Vagina (tissue), 2 donors: ENCODE measurements at regions not wholly inside any gene's neighbourhood (a gene's known extent, or its start where the extent isn't known, plus 50 kb on each side); places are given as distances from the start of the nearest gene placed in this dataset.

Source experiments
- DNase-seq, 2 donors: peaks; one replicate each; pipeline ENCODE4 v3.0.0-alpha.2; 2017; ENCODE audit errors: extremely low spot score in 2 of 2
- H3K27ac ChIP-seq: fragments of 200-600 bp; sonication (generic); one replicate; pipeline ENCODE4 v1.5.1; 2019
- H3K27me3 ChIP-seq: fragments of 200-600 bp; sonication (generic); one replicate; pipeline ENCODE4 v1.5.1; 2019
- H3K36me3 ChIP-seq, 2 donors: fragments of 200-600 bp; sonication (generic); one replicate each; pipeline ENCODE4 v1.5.1; 2017 to 2019
- H3K4me1 ChIP-seq: fragments of 200-600 bp; sonication (generic); one replicate; pipeline ENCODE4 v1.5.1; 2019
- H3K4me3 ChIP-seq, 2 donors: fragments of 200-600 bp; sonication (generic); 1 replicate in 1 of 2; 2 replicates in 1 of 2; pipeline ENCODE4 v1.5.1; 2016 to 2019
- H3K9me3 ChIP-seq: fragments of 200-600 bp; sonication (generic); one replicate; pipeline ENCODE4 v1.5.1; 2019
- POLR2A ChIP-seq, 2 donors: fragments of 450-650 bp; IDR thresholded peaks; one replicate each; pipeline ENCODE4 v1.6.1; 2017; ENCODE audit warnings: antibody characterized with exemption in 2 of 2, mild to moderate bottlenecking in 2 of 2, moderate library complexity in 2 of 2
- POLR2AphosphoS5 ChIP-seq, 2 donors: sonication (generic); formaldehyde crosslinking; IDR thresholded peaks; one replicate each; pipeline ENCODE4 v1.9.0; 2017; ENCODE audit warnings: antibody characterized with exemption in 2 of 2, mild to moderate bottlenecking in 2 of 2, low read depth in 1 of 2; ENCODE audit not compliant: insufficient read depth in 1 of 2
- intact Hi-C: fragments of 100-400 bp; cut with DNase I; formaldehyde crosslinking; loops from one replicate; pipeline ENCODE4 v1.15.1; 2023
- TF ChIP-seq, protein P1 (sequence below), 3 experiments: fragments of 450-650 bp in 2 of 3; fragments of 200-600 bp in 1 of 3; sonication (generic) in 1 of 3; IDR thresholded peaks; one replicate each; pipeline ENCODE4 v1.5.1; 2017 to 2019; ENCODE audit warnings: antibody characterized with exemption in 3 of 3, mild to moderate bottlenecking in 2 of 3, moderate library complexity in 2 of 3

DNA sequence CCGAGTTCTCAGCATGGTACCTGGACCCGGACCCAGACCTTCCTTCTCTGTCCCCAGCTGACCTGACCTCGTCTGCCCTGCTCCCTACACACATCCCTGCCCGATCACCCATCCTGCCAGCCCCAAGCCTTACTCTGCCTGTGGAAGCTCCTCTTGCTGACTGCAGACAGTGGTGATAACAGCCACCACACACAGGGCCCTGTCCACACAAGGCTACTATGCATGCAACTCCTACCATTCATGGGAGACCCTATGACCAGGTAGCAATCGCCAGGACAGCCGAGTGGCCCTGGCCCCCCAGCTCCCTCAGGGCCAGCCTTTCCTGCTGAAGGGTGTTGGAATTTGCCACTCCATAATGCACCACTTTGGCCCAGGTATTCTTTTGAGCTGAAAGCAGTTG is 233.6 kb downstream of the BRD1 start:
- intact Hi-C loops, result no loop called here
- Histone ChIP-seq H3K9me3 (no peaks in the 10 kb centered on the region), H3K4me3 (no peak overlapping the region), H3K27me3 (no peaks in the 10 kb centered on the region), H3K27ac (no peak overlapping the region), H3K4me1 (no peaks in the 10 kb centered on the region), H3K36me3 (no peaks in the 10 kb centered on the region)
- TF ChIP-seq, protein P1, sequence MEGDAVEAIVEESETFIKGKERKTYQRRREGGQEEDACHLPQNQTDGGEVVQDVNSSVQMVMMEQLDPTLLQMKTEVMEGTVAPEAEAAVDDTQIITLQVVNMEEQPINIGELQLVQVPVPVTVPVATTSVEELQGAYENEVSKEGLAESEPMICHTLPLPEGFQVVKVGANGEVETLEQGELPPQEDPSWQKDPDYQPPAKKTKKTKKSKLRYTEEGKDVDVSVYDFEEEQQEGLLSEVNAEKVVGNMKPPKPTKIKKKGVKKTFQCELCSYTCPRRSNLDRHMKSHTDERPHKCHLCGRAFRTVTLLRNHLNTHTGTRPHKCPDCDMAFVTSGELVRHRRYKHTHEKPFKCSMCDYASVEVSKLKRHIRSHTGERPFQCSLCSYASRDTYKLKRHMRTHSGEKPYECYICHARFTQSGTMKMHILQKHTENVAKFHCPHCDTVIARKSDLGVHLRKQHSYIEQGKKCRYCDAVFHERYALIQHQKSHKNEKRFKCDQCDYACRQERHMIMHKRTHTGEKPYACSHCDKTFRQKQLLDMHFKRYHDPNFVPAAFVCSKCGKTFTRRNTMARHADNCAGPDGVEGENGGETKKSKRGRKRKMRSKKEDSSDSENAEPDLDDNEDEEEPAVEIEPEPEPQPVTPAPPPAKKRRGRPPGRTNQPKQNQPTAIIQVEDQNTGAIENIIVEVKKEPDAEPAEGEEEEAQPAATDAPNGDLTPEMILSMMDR (IDR thresholded peaks at IDR 0.05), result no peak
- TF ChIP-seq POLR2AphosphoS5 (IDR thresholded peaks at IDR 0.05; ENCODE audit: insufficient read depth in 1 of 2, low read depth in 1 of 2), result no peak
- no peak for TF ChIP-seq POLR2A (IDR thresholded peaks at IDR 0.05)
- DNase-seq, result no peak

DNA sequence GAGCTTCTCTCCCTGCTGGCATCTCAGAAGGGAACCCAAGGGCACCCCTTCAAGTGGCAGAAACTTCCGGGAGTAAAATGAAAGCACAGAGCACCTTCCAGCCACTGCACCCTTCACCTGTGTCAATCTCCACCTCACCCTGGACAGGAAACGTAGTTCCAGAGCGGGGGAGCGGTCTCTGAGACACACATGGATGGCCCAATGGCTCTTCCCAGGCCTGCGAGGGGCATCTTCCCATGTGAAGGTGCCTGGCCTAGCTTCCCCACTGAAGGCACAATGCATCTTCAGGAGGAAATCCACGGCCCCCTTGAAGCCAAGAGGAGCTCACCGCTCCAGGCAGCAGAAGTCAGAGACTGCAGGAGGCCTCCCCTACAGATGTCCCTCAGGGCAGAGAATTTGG is 234.2 kb downstream of the BRD1 start:
- no peak for DNase-seq
- H3K27ac ChIP-seq, result no peak overlapping the region
- H3K27me3 ChIP-seq, result no peaks in the 10 kb centered on the region
- no peak overlapping the region for H3K4me3 ChIP-seq
- intact Hi-C loops, result no loop called here
- H3K9me3 ChIP-seq, result no peaks in the 10 kb centered on the region
- no peaks in the 10 kb centered on the region for H3K4me1 ChIP-seq
- H3K36me3 ChIP-seq, result no peaks in the 10 kb centered on the region
- TF ChIP-seq POLR2A (IDR thresholded peaks at IDR 0.05) (no peak), POLR2AphosphoS5 (IDR thresholded peaks at IDR 0.05; ENCODE audit: insufficient read depth in 1 of 2, low read depth in 1 of 2) (no peak)
- TF ChIP-seq, protein P1 (IDR thresholded peaks at IDR 0.05), result no peak

DNA sequence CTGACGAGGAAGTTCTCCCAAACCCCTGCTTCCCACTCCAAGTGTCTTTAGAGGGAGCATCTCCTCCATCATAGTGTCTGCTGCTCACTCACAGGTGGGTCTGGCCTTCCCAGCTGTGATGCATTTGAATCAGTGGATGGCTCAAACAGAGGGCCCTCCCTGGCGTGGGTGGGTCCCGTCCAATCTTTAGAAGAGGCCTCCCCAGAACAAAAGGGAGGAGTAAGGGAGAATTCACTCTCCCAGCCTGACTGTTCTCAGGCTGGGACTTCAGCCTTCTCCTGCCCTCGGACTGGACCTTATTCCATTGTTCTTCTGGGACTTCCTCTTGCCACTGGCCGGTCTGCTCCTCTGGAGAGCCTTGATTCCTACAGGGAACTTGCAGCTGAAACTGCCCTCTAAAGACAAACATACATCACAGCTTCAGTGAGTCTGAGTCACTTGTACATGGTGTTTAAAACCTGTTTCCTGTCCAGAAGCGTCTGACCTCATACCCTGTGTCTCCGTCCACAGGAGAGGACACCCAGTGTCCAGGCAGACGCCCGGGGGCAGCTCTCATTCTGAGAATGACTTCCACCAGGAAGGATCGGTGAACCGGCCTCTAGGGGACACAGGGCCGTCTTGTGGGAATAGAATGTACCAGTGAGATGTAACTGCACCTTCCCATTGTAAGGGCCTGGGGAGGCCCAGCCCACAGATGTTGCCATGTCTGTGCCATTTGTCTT is 234.7 kb downstream of the BRD1 start:
- TF ChIP-seq POLR2A (IDR thresholded peaks at IDR 0.05), result no peak
- no peaks in the 10 kb centered on the region for H3K4me1 ChIP-seq
- H3K36me3 ChIP-seq, result no peaks in the 10 kb centered on the region
- no peak overlapping the region for H3K4me3 ChIP-seq
- H3K27ac ChIP-seq, result no peak overlapping the region
- DNase-seq, result no peak
- intact Hi-C loops, result no loop called here
- H3K9me3 ChIP-seq, result no peaks in the 10 kb centered on the region
- H3K27me3 ChIP-seq, result no peaks in the 10 kb centered on the region

DNA sequence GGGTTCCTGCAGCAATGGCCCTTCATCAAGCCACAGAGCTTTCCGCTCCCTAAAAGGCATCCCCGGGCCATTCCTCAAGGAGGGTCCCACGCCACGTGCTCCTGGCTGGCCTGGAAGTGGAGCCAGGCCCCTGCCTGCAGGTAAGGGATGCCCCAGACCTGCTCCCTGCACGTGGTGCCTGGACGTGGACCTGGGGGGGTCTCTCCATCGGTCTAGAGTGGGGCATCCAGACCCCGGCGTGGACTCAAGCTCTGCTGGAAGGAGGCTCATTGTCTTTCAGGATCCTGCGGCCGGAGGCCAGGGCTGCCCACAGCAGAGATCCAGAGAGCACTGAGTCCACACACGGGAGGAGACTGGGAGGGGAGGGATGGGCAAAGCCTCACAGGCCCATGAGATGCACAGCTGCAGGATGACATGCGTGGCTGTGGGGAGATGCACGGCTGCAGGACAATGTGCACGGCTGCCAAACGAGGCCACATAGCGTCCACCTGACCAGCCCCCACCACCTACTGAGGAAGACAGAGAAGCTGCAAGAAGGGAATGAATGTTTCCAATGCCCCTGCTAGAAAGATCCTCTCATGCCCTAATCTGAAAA is 236.7 kb downstream of the BRD1 start:
- intact Hi-C loops, result no loop called here
- no peak overlapping the region for H3K4me3 ChIP-seq
- no peaks in the 10 kb centered on the region for H3K4me1 ChIP-seq
- TF ChIP-seq POLR2A (IDR thresholded peaks at IDR 0.05) (no peak), POLR2AphosphoS5 (IDR thresholded peaks at IDR 0.05; ENCODE audit: insufficient read depth in 1 of 2, low read depth in 1 of 2) (no peak)
- TF ChIP-seq, protein P1 (IDR thresholded peaks at IDR 0.05), result no peak
- no peaks in the 10 kb centered on the region for H3K36me3 ChIP-seq
- H3K9me3 ChIP-seq, result no peaks in the 10 kb centered on the region
- no peak for DNase-seq
- no peaks in the 10 kb centered on the region for H3K27me3 ChIP-seq
- H3K27ac ChIP-seq, result no peak overlapping the region

DNA sequence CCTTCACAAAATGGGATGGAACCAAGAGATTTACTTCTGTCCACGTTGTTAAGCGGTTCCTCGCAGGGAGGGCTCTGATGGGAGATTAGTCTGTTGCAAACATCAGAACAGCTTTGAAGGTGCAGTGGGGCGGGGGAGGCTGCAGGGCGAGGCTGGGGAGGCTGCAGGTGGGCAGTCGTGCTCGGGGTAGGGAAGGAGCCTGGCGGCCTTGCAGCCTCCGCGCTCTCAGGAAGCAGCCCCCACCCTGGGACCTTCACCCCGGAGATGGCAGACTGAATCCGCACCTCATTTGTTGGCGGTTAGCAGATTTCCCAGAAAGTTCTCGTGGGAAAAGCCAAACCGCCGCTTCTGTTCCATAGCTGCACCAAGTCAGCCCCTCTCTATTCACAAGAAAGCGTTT is 237.3 kb downstream of the BRD1 start:
- DNase-seq, result no peak
- no peak overlapping the region for H3K4me3 ChIP-seq
- intact Hi-C loops, result no loop called here

DNA sequence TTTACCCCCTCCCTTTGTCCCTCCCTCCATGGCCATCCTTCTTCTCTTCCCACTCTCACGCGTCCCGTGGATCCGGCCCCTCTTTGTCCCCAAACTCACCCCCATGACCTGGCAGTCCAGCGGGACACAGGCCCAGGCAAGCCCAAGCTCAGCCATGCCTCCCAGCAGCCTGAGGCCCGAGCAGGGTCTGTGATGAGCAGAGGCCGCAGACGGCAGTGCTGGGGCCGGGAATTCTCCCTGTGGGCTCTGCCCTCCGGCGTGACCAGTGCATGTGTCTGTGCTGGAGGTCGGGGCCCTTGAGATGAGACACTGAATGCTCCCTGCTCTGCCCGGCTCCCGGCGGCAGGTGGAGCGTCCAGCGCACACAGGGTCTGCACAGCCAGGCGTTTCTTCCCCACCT is 237.9 kb downstream of the BRD1 start:
- Histone ChIP-seq H3K4me3 (no peak overlapping the region), H3K9me3 (no peaks in the 10 kb centered on the region), H3K27me3 (no peaks in the 10 kb centered on the region), H3K27ac (no peak overlapping the region), H3K36me3 (no peaks in the 10 kb centered on the region), H3K4me1 (no peaks in the 10 kb centered on the region)
- DNase-seq, result no peak
- TF ChIP-seq, protein P1 (IDR thresholded peaks at IDR 0.05), result no peak
- TF ChIP-seq POLR2A (IDR thresholded peaks at IDR 0.05), result no peak
- TF ChIP-seq POLR2AphosphoS5 (IDR thresholded peaks at IDR 0.05; ENCODE audit: insufficient read depth in 1 of 2, low read depth in 1 of 2), result no peak
- intact Hi-C loops, result no loop called here

More for the DNA sequence above, 237.3 kb downstream of the BRD1 start:
- H3K36me3 ChIP-seq, result no peaks in the 10 kb centered on the region
- no peak for TF ChIP-seq POLR2AphosphoS5 (IDR thresholded peaks at IDR 0.05; ENCODE audit: insufficient read depth in 1 of 2, low read depth in 1 of 2)
- no peaks in the 10 kb centered on the region for H3K9me3 ChIP-seq
- H3K4me1 ChIP-seq, result no peaks in the 10 kb centered on the region
- no peak overlapping the region for H3K27ac ChIP-seq
- H3K27me3 ChIP-seq, result no peaks in the 10 kb centered on the region
